ENCODE measurements at regions not wholly inside any gene's neighbourhood (a gene's known extent, or its start where the extent isn't known, plus 50 kb on each side); places are given as distances from the start of the nearest gene placed in this dataset.

DNA sequence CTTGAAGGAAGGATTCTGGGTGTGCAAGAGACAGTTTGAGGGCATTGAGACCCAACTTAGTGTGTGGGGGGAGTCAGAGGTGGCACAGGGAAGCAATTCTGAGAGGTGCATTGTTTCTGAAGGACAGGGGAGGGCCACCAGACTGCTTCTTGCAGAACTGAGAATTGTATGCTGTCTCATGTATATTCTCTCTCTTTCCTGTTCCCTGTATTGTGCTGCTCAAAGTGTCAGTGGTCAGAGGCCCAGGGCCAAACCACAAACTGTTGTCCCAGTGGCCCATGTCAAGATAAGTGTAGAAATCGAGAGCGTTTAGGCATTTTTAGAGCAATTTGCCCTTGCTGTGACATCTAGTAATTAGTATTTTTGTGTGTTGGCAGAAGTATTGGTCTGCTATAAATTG, 567.1 kb downstream of the EDEM1 start:
- Mint-ChIP-seq H3K9me3 (ENCODE audit: unreplicated experiment) (peaks cover 23% of the 10 kb centered on the region), H3K27me3 (ENCODE audit: unreplicated experiment) (peaks cover 2% of the 10 kb centered on the region), H3K4me3 (ENCODE audit: unreplicated experiment) (no peak overlapping the region), H3K27ac (ENCODE audit: unreplicated experiment) (no peak overlapping the region), H3K4me1 (ENCODE audit: unreplicated experiment) (peaks cover 3% of the 10 kb centered on the region), H3K36me3 (ENCODE audit: low read depth, unreplicated experiment) (peaks cover 11% of the 10 kb centered on the region)
- DNase-seq (ENCODE audit: low spot score) = no peak
- TF ChIP-seq, protein P1, sequence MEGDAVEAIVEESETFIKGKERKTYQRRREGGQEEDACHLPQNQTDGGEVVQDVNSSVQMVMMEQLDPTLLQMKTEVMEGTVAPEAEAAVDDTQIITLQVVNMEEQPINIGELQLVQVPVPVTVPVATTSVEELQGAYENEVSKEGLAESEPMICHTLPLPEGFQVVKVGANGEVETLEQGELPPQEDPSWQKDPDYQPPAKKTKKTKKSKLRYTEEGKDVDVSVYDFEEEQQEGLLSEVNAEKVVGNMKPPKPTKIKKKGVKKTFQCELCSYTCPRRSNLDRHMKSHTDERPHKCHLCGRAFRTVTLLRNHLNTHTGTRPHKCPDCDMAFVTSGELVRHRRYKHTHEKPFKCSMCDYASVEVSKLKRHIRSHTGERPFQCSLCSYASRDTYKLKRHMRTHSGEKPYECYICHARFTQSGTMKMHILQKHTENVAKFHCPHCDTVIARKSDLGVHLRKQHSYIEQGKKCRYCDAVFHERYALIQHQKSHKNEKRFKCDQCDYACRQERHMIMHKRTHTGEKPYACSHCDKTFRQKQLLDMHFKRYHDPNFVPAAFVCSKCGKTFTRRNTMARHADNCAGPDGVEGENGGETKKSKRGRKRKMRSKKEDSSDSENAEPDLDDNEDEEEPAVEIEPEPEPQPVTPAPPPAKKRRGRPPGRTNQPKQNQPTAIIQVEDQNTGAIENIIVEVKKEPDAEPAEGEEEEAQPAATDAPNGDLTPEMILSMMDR (IDR thresholded peaks at IDR 0.05; ENCODE audit: unreplicated experiment) = no peak

- H3K27ac Mint-ChIP-seq (ENCODE audit: unreplicated experiment) = no peak overlapping the region
- H3K9me3 Mint-ChIP-seq (ENCODE audit: unreplicated experiment) = peaks cover 22% of the 10 kb centered on the region
- H3K27me3 Mint-ChIP-seq (ENCODE audit: unreplicated experiment) = peaks cover 2% of the 10 kb centered on the region
- peaks cover 3% of the 10 kb centered on the region for H3K4me1 Mint-ChIP-seq (ENCODE audit: unreplicated experiment)
- DNase-seq (ENCODE audit: low spot score) = no peak
- H3K4me3 Mint-ChIP-seq (ENCODE audit: unreplicated experiment) = no peak overlapping the region
- TF ChIP-seq, protein P1 (IDR thresholded peaks at IDR 0.05; ENCODE audit: unreplicated experiment) = no peak
- peaks cover 11% of the 10 kb centered on the region for H3K36me3 Mint-ChIP-seq (ENCODE audit: low read depth, unreplicated experiment)
Observed at GRCh38 chr3:5756443-5756842, 568.9 kb downstream of the EDEM1 start.

DNA sequence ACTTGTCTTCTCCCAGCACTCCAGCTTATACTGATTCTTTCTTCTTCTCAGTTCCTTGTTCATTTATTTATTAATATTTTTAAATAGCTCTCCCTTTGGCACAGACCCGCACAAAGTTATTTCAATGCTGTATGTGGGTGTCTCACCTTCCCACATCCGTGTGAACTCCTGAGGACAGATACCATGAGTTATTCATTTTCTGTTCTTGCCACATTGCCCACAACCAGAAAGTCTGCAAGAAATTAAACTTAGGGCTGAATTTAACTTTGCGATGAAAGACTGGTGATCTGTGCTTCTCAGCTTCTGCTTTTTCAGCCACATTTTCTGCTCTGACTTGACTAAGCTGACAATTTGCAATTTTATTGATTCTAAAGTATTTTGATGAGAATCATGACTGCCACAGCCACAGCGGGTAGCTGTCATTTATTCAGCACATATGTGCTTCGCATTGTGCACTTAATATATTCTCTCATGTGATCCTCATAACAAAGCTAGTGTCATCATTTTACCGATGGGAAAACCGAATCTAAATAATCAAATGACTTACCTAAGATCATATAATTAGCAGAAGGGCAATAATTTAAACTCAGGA, 569.8 kb downstream of the EDEM1 start:
- peaks cover 8% of the 10 kb centered on the region for H3K36me3 Mint-ChIP-seq (ENCODE audit: low read depth, unreplicated experiment)
- no peak overlapping the region for H3K4me3 Mint-ChIP-seq (ENCODE audit: unreplicated experiment)
- TF ChIP-seq, protein P1 (IDR thresholded peaks at IDR 0.05; ENCODE audit: unreplicated experiment) = no peak
- peaks cover 20% of the 10 kb centered on the region for H3K9me3 Mint-ChIP-seq (ENCODE audit: unreplicated experiment)
- H3K4me1 Mint-ChIP-seq (ENCODE audit: unreplicated experiment) = peaks cover 3% of the 10 kb centered on the region
- no peak overlapping the region for H3K27ac Mint-ChIP-seq (ENCODE audit: unreplicated experiment)
- DNase-seq (ENCODE audit: low spot score) = no peak
- peaks cover 2% of the 10 kb centered on the region for H3K27me3 Mint-ChIP-seq (ENCODE audit: unreplicated experiment)

DNA sequence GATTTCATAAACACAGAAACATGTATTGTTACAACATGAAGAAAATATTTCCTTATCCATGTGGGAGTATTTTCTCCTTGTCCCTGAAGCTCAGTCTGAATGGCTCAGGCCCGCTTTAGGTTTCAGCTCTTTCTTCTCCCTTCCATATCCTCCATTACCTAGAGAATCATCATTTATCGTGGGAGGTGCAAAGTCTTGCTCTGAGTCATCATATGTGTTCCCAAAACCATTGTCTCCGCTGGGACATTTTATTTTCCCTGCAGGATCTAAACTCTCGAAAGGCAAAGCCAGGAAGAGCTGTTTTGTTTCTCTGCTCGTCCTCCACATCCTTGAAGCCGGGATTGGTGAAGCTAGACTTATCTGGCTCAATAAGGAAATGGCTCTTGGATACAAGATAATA, 571.2 kb downstream of the EDEM1 start:
- H3K36me3 Mint-ChIP-seq (ENCODE audit: low read depth, unreplicated experiment) = peaks cover 5% of the 10 kb centered on the region
- H3K4me3 Mint-ChIP-seq (ENCODE audit: unreplicated experiment) = no peak overlapping the region
- peaks cover 20% of the 10 kb centered on the region for H3K9me3 Mint-ChIP-seq (ENCODE audit: unreplicated experiment)
- TF ChIP-seq, protein P1 (IDR thresholded peaks at IDR 0.05; ENCODE audit: unreplicated experiment) = no peak
- H3K27me3 Mint-ChIP-seq (ENCODE audit: unreplicated experiment) = peaks cover 2% of the 10 kb centered on the region
- peaks cover 3% of the 10 kb centered on the region for H3K4me1 Mint-ChIP-seq (ENCODE audit: unreplicated experiment)
- no peak for DNase-seq (ENCODE audit: low spot score)
- no peak overlapping the region for H3K27ac Mint-ChIP-seq (ENCODE audit: unreplicated experiment)

DNA sequence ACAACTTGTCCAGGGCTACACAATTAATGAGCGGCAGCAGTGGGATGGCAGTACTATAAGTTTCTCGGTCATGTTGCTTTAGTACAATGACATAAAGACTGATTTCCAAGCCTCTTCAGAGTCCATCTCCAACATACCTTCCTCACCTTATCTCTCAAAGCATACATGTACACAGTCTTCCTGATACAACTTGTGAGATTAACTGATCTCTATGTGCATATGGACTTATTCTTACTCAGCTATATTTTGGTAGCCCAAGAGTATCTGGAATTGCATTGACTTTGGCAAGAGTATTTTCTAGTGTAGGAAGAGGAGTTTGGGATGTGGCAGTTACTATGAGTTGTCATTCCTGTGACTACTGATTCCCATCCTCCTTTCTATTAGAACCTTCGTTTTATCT, 575.0 kb downstream of the EDEM1 start:
- TF ChIP-seq, protein P1 (IDR thresholded peaks at IDR 0.05; ENCODE audit: unreplicated experiment) = no peak
- H3K27me3 Mint-ChIP-seq (ENCODE audit: unreplicated experiment) = peaks cover 2% of the 10 kb centered on the region
- no peak overlapping the region for H3K27ac Mint-ChIP-seq (ENCODE audit: unreplicated experiment)
- H3K36me3 Mint-ChIP-seq (ENCODE audit: low read depth, unreplicated experiment) = peaks cover 4% of the 10 kb centered on the region
- H3K4me3 Mint-ChIP-seq (ENCODE audit: unreplicated experiment) = no peak overlapping the region
- no peak for DNase-seq (ENCODE audit: low spot score)
- H3K9me3 Mint-ChIP-seq (ENCODE audit: unreplicated experiment) = peaks cover 20% of the 10 kb centered on the region
- H3K4me1 Mint-ChIP-seq (ENCODE audit: unreplicated experiment) = no peaks in the 10 kb centered on the region
